NCI-H2081 (cell line): ENCODE measurements at regions not wholly inside any gene's neighbourhood (a gene's known extent, or its start where the extent isn't known, plus 50 kb on each side); places are given as distances from the start of the nearest gene placed in this dataset.
A peak's percentile ranks its signal among the peaks of the same experiment; 100 is the strongest.

ENCODE experiments used
- DNase-seq, 2 experiments: peaks; one replicate each; lab custom pipeline; 2025; lab: John Stamatoyannopoulos, UW

- no peak for DNase-seq
Measured at GRCh38 chr12:19951664-19952063, 416.7 kb upstream of the PDE3A start.

- no peak for DNase-seq
Measured at GRCh38 chr12:19953734-19954133, 414.6 kb upstream of the PDE3A start.

- no peak for DNase-seq
Measured at GRCh38 chr12:19954163-19954562, 414.2 kb upstream of the PDE3A start.

GRCh38 chr12:19957308-19958125 is 410.8 kb upstream of the PDE3A start:
- DNase-seq: no peak

GRCh38 chr12:19958389-19958788 is 409.9 kb upstream of the PDE3A start:
- no peak for DNase-seq

GRCh38 chr12:19959353-19959752 is 409.0 kb upstream of the PDE3A start:
- no peak for DNase-seq

GRCh38 chr12:19960527-19960926 is 407.8 kb upstream of the PDE3A start:
- DNase-seq: no peak

GRCh38 chr12:19962192-19962591 is 406.1 kb upstream of the PDE3A start:
- DNase-seq: no peak

- no peak for DNase-seq
Measured at GRCh38 chr12:19963972-19964371, 404.4 kb upstream of the PDE3A start.

GRCh38 chr12:19964549-19964948 is 403.8 kb upstream of the PDE3A start:
- no peak for DNase-seq

- DNase-seq: no peak
Measured at GRCh38 chr12:19965196-19966038, 402.9 kb upstream of the PDE3A start.

GRCh38 chr12:19967001-19967400 is 401.3 kb upstream of the PDE3A start:
- no peak for DNase-seq

- peak; percentile 33 to 62 for DNase-seq
Measured at GRCh38 chr12:19967431-19967830, 400.9 kb upstream of the PDE3A start.

GRCh38 chr12:19970116-19970515 is 398.2 kb upstream of the PDE3A start:
- DNase-seq: no peak

GRCh38 chr12:19970821-19971220 is 397.5 kb upstream of the PDE3A start:
- no peak for DNase-seq

- no peak for DNase-seq
Measured at GRCh38 chr12:19971361-19972280, 396.7 kb upstream of the PDE3A start.

GRCh38 chr12:19972325-19973288 is 395.7 kb upstream of the PDE3A start:
- no peak for DNase-seq

GRCh38 chr12:19978193-19978592 is 390.1 kb upstream of the PDE3A start:
- DNase-seq: no peak

- DNase-seq: no peak
Measured at GRCh38 chr12:19979584-19979983, 388.8 kb upstream of the PDE3A start.

GRCh38 chr12:19981944-19982343 is 386.4 kb upstream of the PDE3A start:
- DNase-seq: no peak

GRCh38 chr12:19988001-19988400 is 380.3 kb upstream of the PDE3A start:
- no peak for DNase-seq
